Caco-2 (cell line): ENCODE measurements at regions not wholly inside any gene's neighbourhood (a gene's known extent, or its start where the extent isn't known, plus 50 kb on each side); places are given as distances from the start of the nearest gene placed in this dataset.

Source experiments
- BruUV-seq: library from RNA; stranded (reverse); fragments of 400-500 nt; replicated peaks from 2 replicates; lab custom pipeline; 2021; lab: Mats Ljungman, UMichigan
- CTCF ChIA-PET: fragments of 300-600 bp; sonication (Branson Sonifier 250); formaldehyde crosslinking; loops from one replicate; lab custom pipeline; 2022; ENCODE audit warnings: antibody characterized with exemption; lab: Charles Lee
- POLR2A ChIA-PET: fragments of 300-600 bp; sonication (Branson Sonifier 250); formaldehyde crosslinking; loops from one replicate; lab custom pipeline; 2022; ENCODE audit warnings: antibody characterized with exemption; lab: Charles Lee
- DNase-seq, 2 experiments: peaks; one replicate each; pipeline versions ENCODE4 v3.0.0 to v3.0.0-alpha.2; 2020 to 2022
- H3K27me3 ChIP-seq: replicated peaks from 2 replicates; pipeline ENCODE4 v1.6.0; 2011; ENCODE audit warnings: low read length; ENCODE audit not compliant: control insufficient read depth, insufficient read depth
- H3K36me3 ChIP-seq: 2 replicates; pipeline ENCODE4 v1.5.1; 2011; ENCODE audit warnings: low read length; ENCODE audit not compliant: control insufficient read depth, insufficient read depth
- H3K4me1 ChIP-seq: fragments of 250-450 bp; sonication (Bioruptor Pico); 2 replicates; pipeline ENCODE4 v1.5.1; 2020; ENCODE audit warnings: mild to moderate bottlenecking
- H3K4me3 ChIP-seq: 2 replicates; pipeline ENCODE4 v1.5.1; 2011; ENCODE audit warnings: low read depth, mild to moderate bottlenecking, control low read depth, low read length
- H3K9me3 ChIP-seq: fragments of 250-450 bp; sonication (Bioruptor Pico); 2 replicates; pipeline ENCODE4 v1.5.1; 2020; ENCODE audit warnings: mild to moderate bottlenecking, moderate library complexity
- H3K27ac Mint-ChIP-seq: one replicate; pipeline ENCODE4 v1.8.0; 2022; ENCODE audit warnings: mixed read lengths; ENCODE audit not compliant: unreplicated experiment
- H3K27me3 Mint-ChIP-seq: one replicate; pipeline ENCODE4 v1.8.0; 2022; ENCODE audit warnings: mixed read lengths; ENCODE audit not compliant: insufficient read depth, unreplicated experiment
- H3K36me3 Mint-ChIP-seq: one replicate; pipeline ENCODE4 v1.8.0; 2022; ENCODE audit warnings: mild to moderate bottlenecking, mixed read lengths; ENCODE audit not compliant: insufficient read depth, unreplicated experiment
- H3K4me1 Mint-ChIP-seq: one replicate; pipeline ENCODE4 v1.8.0; 2022; ENCODE audit warnings: low read depth, mixed read lengths; ENCODE audit not compliant: unreplicated experiment
- H3K4me3 Mint-ChIP-seq: one replicate; pipeline ENCODE4 v1.8.0; 2022; ENCODE audit warnings: mild to moderate bottlenecking, moderate library complexity, mixed read lengths; ENCODE audit not compliant: unreplicated experiment
- H3K9me3 Mint-ChIP-seq: one replicate; pipeline ENCODE4 v1.8.0; 2022; ENCODE audit warnings: mixed read lengths; ENCODE audit not compliant: unreplicated experiment
- intact Hi-C: fragments of 100-400 bp; cut with micrococcal nuclease; formaldehyde crosslinking; loops from one replicate; pipeline ENCODE4 v1.10.0; 2022; ENCODE audit not compliant: unreplicated experiment
- TF ChIP-seq, protein P1 (sequence below), 2 experiments: fragments of 200-600 bp in 1 of 2; IDR thresholded peaks; 1 replicate in 1 of 2; 2 replicates in 1 of 2; pipeline versions ENCODE4 v1.5.1 to v1.8.0; 2011 to 2022; ENCODE audit warnings: antibody characterized with exemption in 1 of 2, control low read depth in 1 of 2, inconsistent platforms in 1 of 2, low read depth in 1 of 2, low read length in 1 of 2, mild to moderate bottlenecking in 1 of 2, moderate library complexity in 1 of 2; ENCODE audit not compliant: insufficient read depth in 1 of 2, severe bottlenecking in 1 of 2, unreplicated experiment in 1 of 2

DNA sequence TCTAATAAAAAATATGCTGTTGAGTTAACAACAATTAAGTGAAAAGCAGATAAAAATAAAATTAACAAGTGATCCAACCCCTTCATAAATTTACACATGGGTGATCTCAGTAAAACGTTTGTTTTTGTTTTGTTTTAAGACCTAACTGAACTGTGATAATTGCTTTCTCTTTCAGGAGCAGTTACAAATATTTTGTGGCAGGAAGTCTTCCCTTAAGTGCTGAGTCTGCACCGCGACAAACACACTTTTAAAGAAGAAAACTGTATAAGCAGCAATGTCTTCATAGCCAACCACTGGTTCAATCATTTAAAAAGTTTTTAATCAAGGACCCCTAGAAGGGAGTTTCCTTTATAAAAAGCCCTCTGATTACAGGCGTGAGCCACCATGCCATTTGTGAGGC lies 53.7 kb upstream of the NFKB1 start:
- Mint-ChIP-seq H3K36me3 (no peaks in the 10 kb centered on the region), H3K27ac (no peak overlapping the region), H3K27me3 (no peaks in the 10 kb centered on the region), H3K4me3 (no peak overlapping the region), H3K4me1 (peaks cover 18% of the 10 kb centered on the region), H3K9me3 (no peaks in the 10 kb centered on the region)
- ChIA-PET CTCF (no interaction called here), POLR2A (no interaction called here)
- Histone ChIP-seq H3K4me3 (no peak overlapping the region), H3K4me1 (peaks cover 24% of the 10 kb centered on the region), H3K27me3 (no peaks in the 10 kb centered on the region), H3K36me3 (no peaks in the 10 kb centered on the region), H3K9me3 (no peaks in the 10 kb centered on the region)
- BruUV-seq: no TSS peak
- no peak for DNase-seq
- intact Hi-C loops: no loop called here
- TF ChIP-seq, protein P1, sequence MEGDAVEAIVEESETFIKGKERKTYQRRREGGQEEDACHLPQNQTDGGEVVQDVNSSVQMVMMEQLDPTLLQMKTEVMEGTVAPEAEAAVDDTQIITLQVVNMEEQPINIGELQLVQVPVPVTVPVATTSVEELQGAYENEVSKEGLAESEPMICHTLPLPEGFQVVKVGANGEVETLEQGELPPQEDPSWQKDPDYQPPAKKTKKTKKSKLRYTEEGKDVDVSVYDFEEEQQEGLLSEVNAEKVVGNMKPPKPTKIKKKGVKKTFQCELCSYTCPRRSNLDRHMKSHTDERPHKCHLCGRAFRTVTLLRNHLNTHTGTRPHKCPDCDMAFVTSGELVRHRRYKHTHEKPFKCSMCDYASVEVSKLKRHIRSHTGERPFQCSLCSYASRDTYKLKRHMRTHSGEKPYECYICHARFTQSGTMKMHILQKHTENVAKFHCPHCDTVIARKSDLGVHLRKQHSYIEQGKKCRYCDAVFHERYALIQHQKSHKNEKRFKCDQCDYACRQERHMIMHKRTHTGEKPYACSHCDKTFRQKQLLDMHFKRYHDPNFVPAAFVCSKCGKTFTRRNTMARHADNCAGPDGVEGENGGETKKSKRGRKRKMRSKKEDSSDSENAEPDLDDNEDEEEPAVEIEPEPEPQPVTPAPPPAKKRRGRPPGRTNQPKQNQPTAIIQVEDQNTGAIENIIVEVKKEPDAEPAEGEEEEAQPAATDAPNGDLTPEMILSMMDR (IDR thresholded peaks at IDR 0.05; ENCODE audit: insufficient read depth in 1 of 2, low read depth in 1 of 2, low read length in 1 of 2, severe bottlenecking in 1 of 2, unreplicated experiment in 1 of 2): no peak

DNA sequence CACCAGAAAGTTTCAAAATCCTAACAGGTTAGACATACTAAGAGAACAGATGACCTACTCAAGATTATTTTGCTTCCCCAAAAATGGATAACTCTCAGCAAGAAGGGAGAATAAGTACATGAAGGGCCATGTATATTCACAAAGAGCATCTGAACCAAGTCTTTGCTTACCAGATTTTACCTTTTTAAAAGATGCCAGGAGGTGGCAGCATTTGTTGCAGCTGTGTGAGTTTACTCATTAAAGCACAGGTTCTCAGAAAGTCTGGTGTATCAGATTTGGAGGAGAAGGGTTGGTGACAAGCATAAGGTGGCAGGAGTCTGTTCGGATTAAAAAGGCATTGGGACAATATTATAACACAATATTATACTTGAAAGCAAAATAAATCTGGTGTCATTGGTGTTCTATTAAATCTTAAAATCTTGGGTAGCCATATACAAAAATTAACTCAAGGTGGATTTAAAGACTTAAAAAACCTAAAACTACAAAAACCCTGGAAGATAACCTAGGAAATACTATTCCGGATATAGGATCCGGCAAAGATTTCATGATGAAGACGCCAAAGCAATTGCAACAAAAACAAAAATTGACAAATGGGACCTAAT lies 51.3 kb upstream of the NFKB1 start:
- no peaks in the 10 kb centered on the region for H3K4me1 Mint-ChIP-seq
- H3K27ac Mint-ChIP-seq: no peak overlapping the region
- Histone ChIP-seq H3K36me3 (no peaks in the 10 kb centered on the region), H3K27me3 (no peaks in the 10 kb centered on the region), H3K4me1 (no peaks in the 10 kb centered on the region), H3K4me3 (no peak overlapping the region), H3K9me3 (no peaks in the 10 kb centered on the region)
- no peaks in the 10 kb centered on the region for H3K27me3 Mint-ChIP-seq
- POLR2A ChIA-PET: no interaction called here
- TF ChIP-seq, protein P1 (IDR thresholded peaks at IDR 0.05; ENCODE audit: insufficient read depth in 1 of 2, low read depth in 1 of 2, low read length in 1 of 2, severe bottlenecking in 1 of 2, unreplicated experiment in 1 of 2): peak; percentile 59 to 66
- no TSS peak for BruUV-seq
- no peaks in the 10 kb centered on the region for H3K9me3 Mint-ChIP-seq
- intact Hi-C loops: loop anchor here (1.0 to 2.0 kb wide), 4 partner anchors 50 to 649 kb away; partner anchors contain the start of gene BDH2
- CTCF ChIA-PET: interaction anchor here (1.0 kb wide), 1 partner anchor 19 kb away, joined by 5 read pairs; no protein-coding TSS in a partner anchor
- no peaks in the 10 kb centered on the region for H3K36me3 Mint-ChIP-seq
- DNase-seq: peak; percentile 43 to 64
- H3K4me3 Mint-ChIP-seq: no peak overlapping the region

DNA sequence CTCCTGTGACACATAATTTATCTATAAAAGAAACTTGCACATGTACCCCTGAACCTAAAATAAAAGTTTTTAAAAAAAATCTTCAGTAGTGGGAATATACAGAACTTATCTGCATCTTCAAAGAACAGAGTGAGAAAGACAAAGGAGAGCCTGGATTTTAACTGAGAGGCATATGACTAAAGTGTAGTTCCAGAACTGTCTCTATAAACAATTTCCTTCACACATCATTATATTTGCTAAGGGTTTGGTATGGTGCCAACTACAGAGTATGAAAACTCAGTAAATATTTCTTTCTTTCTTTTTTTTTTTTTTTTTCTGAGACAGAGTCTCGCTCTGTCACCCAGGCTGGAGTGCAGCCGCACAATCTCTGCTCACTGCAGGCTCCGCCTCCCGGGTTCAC lies 49.9 kb upstream of the NFKB1 start:
- no TSS peak for BruUV-seq
- Mint-ChIP-seq H3K27me3 (no peaks in the 10 kb centered on the region), H3K9me3 (no peaks in the 10 kb centered on the region), H3K4me3 (no peak overlapping the region), H3K4me1 (no peaks in the 10 kb centered on the region), H3K36me3 (no peaks in the 10 kb centered on the region), H3K27ac (no peak overlapping the region)
- Histone ChIP-seq H3K4me1 (no peaks in the 10 kb centered on the region), H3K9me3 (no peaks in the 10 kb centered on the region), H3K4me3 (no peak overlapping the region), H3K36me3 (no peaks in the 10 kb centered on the region), H3K27me3 (no peaks in the 10 kb centered on the region)
- ChIA-PET POLR2A (no interaction called here), CTCF (no interaction called here)
- DNase-seq: no peak
- intact Hi-C loops: no loop called here
- TF ChIP-seq, protein P1 (IDR thresholded peaks at IDR 0.05; ENCODE audit: insufficient read depth in 1 of 2, low read depth in 1 of 2, low read length in 1 of 2, severe bottlenecking in 1 of 2, unreplicated experiment in 1 of 2): no peak
